Lung (tissue), 11 donors: ENCODE measurements at regions not wholly inside any gene's neighbourhood (a gene's known extent, or its start where the extent isn't known, plus 50 kb on each side); places are given as distances from the start of the nearest gene placed in this dataset.

ENCODE experiments used
- ATAC-seq: fragments of 200-7000 bp; cut with Tn5 transposase; one replicate; pipeline ENCODE4 v1.9.1; 2020; ENCODE audit warnings: moderate number of reproducible peaks; ENCODE audit not compliant: insufficient read depth, low FRiP score
- DNase-seq, 3 donors: peaks; one replicate each; pipeline ENCODE4 v3.0.0-alpha.2; 2013 to 2017
- H3K27ac ChIP-seq, 2 donors: one replicate each; pipeline ENCODE4 v1.5.1; 2013; ENCODE audit warnings: mild to moderate bottlenecking in 2 of 2, moderate library complexity in 2 of 2, control low read depth in 1 of 2, inconsistent platforms in 1 of 2, low read depth in 1 of 2, low read length in 1 of 2
- H3K27me3 ChIP-seq, 3 donors: one replicate each; pipeline ENCODE4 v1.5.1; 2013; ENCODE audit warnings: low read length in 2 of 3; ENCODE audit not compliant: control insufficient read depth in 3 of 3, insufficient read depth in 3 of 3
- H3K36me3 ChIP-seq, 4 donors: one replicate each; pipeline ENCODE4 v1.5.1; 2013; ENCODE audit warnings: low read length in 4 of 4, mild to moderate bottlenecking in 1 of 4, moderate library complexity in 1 of 4; ENCODE audit not compliant: control insufficient read depth in 4 of 4, insufficient read depth in 4 of 4
- H3K4me1 ChIP-seq, 5 donors: one replicate each; pipeline ENCODE4 v1.5.1; 2013; ENCODE audit warnings: low read length in 5 of 5, mild to moderate bottlenecking in 2 of 5, moderate library complexity in 1 of 5; ENCODE audit not compliant: control insufficient read depth in 5 of 5, insufficient read depth in 5 of 5
- H3K4me3 ChIP-seq: one replicate; pipeline ENCODE4 v1.5.1; 2013; ENCODE audit warnings: mild to moderate bottlenecking, control low read depth, moderate library complexity
- H3K9ac ChIP-seq, 2 donors: one replicate each; pipeline ENCODE4 v1.5.1; 2013; ENCODE audit warnings: low read length in 2 of 2, control low read depth in 1 of 2; ENCODE audit not compliant: insufficient read depth in 1 of 2
- H3K9me3 ChIP-seq, 4 donors: one replicate each; pipeline ENCODE4 v1.5.1; 2013; ENCODE audit warnings: low read length in 3 of 4, mild to moderate bottlenecking in 1 of 4, moderate library complexity in 1 of 4; ENCODE audit not compliant: control insufficient read depth in 4 of 4, insufficient read depth in 3 of 4
- CTCF ChIP-seq: IDR thresholded peaks from 2 replicates; pipeline ENCODE4 v1.5.1; 2012; ENCODE audit warnings: mild to moderate bottlenecking; ENCODE audit errors: control extremely low read depth, extremely low read depth
- WGBS, 2 donors: extraction: QIAGEN DNeasy Blood & Tissue Kit; methylation state at CpG; one replicate each; pipeline ENCODE4 v1.1.7; 2013; 5-methylcytosine and 5-hydroxymethylcytosine counted together
- donor health status: control.
- donor health status: control.
- donor health status: Bipolar disorder and iron deficiency.
- donor health status: healthy.
- donor health status: DM: yes; HTN: yes; CAD: no.

GRCh38 chr11:119525180-119525866 is 102.4 kb upstream of the THY1 start:
- Histone ChIP-seq H3K36me3 (no peaks in the 10 kb centered on the region), H3K27ac (no peak overlapping the region), H3K27me3 (peaks cover 0 to 9% (median 0%) of the 10 kb centered on the region in 3 donors), H3K9me3 (no peaks in the 10 kb centered on the region), H3K4me3 (no peak overlapping the region), H3K9ac (no peak overlapping the region), H3K4me1 (no peaks in the 10 kb centered on the region)
- DNase-seq (no peak), ATAC-seq (no peak)
- no peak for TF ChIP-seq CTCF
- WGBS, 2 donors: 27 to 49% methylated on average over 6 to 7 of the region's 7 CpGs

GRCh38 chr11:119523539-119524157 is 100.7 kb upstream of the THY1 start:
- 77 to 85% methylated on average over 12 of the region's 12 CpGs for WGBS, 2 donors

GRCh38 chr11:119522609-119523008 is 99.6 kb upstream of the THY1 start:
- TF ChIP-seq CTCF: no peak
- WGBS, 2 donors: 82 to 92% methylated on average over 4 of the region's 4 CpGs
- peaks cover 0 to 9% (median 0%) of the 10 kb centered on the region in 3 donors for H3K27me3 ChIP-seq
- H3K4me3 ChIP-seq: no peak overlapping the region
- H3K27ac ChIP-seq: no peak overlapping the region
- H3K36me3 ChIP-seq: no peaks in the 10 kb centered on the region
- H3K9ac ChIP-seq: no peak overlapping the region
- H3K9me3 ChIP-seq: no peaks in the 10 kb centered on the region
- H3K4me1 ChIP-seq: no peaks in the 10 kb centered on the region
- DNase-seq: no peak
- ATAC-seq: no peak

More at GRCh38 chr11:119523539-119524157, 100.7 kb upstream of the THY1 start:
- Histone ChIP-seq H3K4me1 (no peaks in the 10 kb centered on the region), H3K27me3 (peaks cover 0 to 9% (median 0%) of the 10 kb centered on the region in 3 donors), H3K9me3 (no peaks in the 10 kb centered on the region), H3K9ac (no peak overlapping the region), H3K27ac (no peak overlapping the region), H3K36me3 (no peaks in the 10 kb centered on the region), H3K4me3 (no peak overlapping the region)
- ATAC-seq: no peak
- no peak for TF ChIP-seq CTCF
- DNase-seq: no peak
